HEK293T (cell line): ENCODE measurements at regions not wholly inside any gene's neighbourhood (a gene's known extent, or its start where the extent isn't known, plus 50 kb on each side); places are given as distances from the start of the nearest gene placed in this dataset.

ENCODE experiments used
- ARNT ChIP-seq: fragments of 450-650 bp; IDR thresholded peaks from 2 replicates; pipeline ENCODE4 v1.6.1; 2017; ENCODE audit warnings: mild to moderate bottlenecking
- BHLHE40 ChIP-seq: fragments of 450-650 bp; IDR thresholded peaks from 2 replicates; pipeline ENCODE4 v1.6.1; 2016; ENCODE audit warnings: mild to moderate bottlenecking, moderate library complexity, borderline replicate concordance
- CTBP1 ChIP-seq: fragments of 450-650 bp; IDR thresholded peaks from 2 replicates; pipeline ENCODE4 v1.6.1; 2016; ENCODE audit warnings: borderline replicate concordance
- ELF4 ChIP-seq: fragments of 450-650 bp; IDR thresholded peaks from 2 replicates; pipeline ENCODE4 v1.6.1; 2017; ENCODE audit warnings: antibody characterized with exemption
- FOXA1 ChIP-seq: fragments of 450-650 bp; IDR thresholded peaks from 2 replicates; pipeline ENCODE4 v1.6.1; 2016; ENCODE audit warnings: mild to moderate bottlenecking
- FOXM1 ChIP-seq: fragments of 450-650 bp; IDR thresholded peaks from 2 replicates; pipeline ENCODE4 v1.6.1; 2017; ENCODE audit warnings: mild to moderate bottlenecking, borderline replicate concordance
- HDGF ChIP-seq: fragments of 450-650 bp; IDR thresholded peaks from 2 replicates; pipeline ENCODE4 v1.6.1; 2017; ENCODE audit warnings: antibody characterized with exemption, borderline replicate concordance
- LEF1 ChIP-seq: fragments of 450-650 bp; IDR thresholded peaks from 2 replicates; pipeline ENCODE4 v1.6.1; 2017; ENCODE audit warnings: mild to moderate bottlenecking, borderline replicate concordance
- SP1 ChIP-seq: fragments of 450-650 bp; IDR thresholded peaks from 2 replicates; pipeline ENCODE4 v1.6.1; 2017
- SUZ12 ChIP-seq: fragments of 450-650 bp; IDR thresholded peaks from 2 replicates; pipeline ENCODE4 v1.6.1; 2016; ENCODE audit warnings: mild to moderate bottlenecking
- TARDBP ChIP-seq: fragments of 450-650 bp; IDR thresholded peaks from 2 replicates; pipeline ENCODE4 v1.6.1; 2016
- TF ChIP-seq, protein P1 (sequence below): fragments of 450-650 bp; IDR thresholded peaks from 2 replicates; pipeline ENCODE4 v1.6.1; 2016

DNA sequence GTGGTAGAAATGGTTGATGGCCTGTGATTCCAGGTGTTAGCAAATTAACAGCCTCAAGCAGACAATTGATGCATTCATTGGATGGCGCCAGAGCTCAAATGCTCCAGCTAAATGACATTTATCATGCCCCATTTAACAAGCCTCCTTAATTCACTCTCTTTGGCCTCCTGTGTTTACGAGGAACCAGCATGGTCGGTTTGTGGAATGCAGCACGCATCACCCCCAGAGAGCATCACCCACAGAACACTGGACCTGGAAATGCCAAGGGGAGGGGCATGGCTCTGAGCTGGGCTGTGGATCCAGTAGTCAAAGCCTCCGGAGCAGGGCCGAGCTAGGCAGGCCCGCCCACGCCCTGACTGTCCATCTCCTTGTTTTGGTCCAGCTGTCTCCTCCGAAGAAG lies 434.0 kb downstream of the GADD45G start:
- TF ChIP-seq FOXM1 = no peak
- no peak for TF ChIP-seq BHLHE40
- TF ChIP-seq SP1 = no peak
- TF ChIP-seq, protein P1, sequence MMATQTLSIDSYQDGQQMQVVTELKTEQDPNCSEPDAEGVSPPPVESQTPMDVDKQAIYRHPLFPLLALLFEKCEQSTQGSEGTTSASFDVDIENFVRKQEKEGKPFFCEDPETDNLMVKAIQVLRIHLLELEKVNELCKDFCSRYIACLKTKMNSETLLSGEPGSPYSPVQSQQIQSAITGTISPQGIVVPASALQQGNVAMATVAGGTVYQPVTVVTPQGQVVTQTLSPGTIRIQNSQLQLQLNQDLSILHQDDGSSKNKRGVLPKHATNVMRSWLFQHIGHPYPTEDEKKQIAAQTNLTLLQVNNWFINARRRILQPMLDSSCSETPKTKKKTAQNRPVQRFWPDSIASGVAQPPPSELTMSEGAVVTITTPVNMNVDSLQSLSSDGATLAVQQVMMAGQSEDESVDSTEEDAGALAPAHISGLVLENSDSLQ = no peak
- TF ChIP-seq FOXA1 = no peak
- TF ChIP-seq ELF4 = no peak
- TF ChIP-seq HDGF = no peak
- TF ChIP-seq SUZ12 = no peak
- no peak for TF ChIP-seq TARDBP
- no peak for TF ChIP-seq ARNT
- no peak for TF ChIP-seq CTBP1
- no peak for TF ChIP-seq LEF1
